Activated T-cell treated with anti-CD3 and anti-CD28 coated beads, Interleukin-2, amount 50 U/mL, for 4 hours (primary cell): ENCODE measurements at regions not wholly inside any gene's neighbourhood (a gene's known extent, or its start where the extent isn't known, plus 50 kb on each side); places are given as distances from the start of the nearest gene placed in this dataset.

Experiments
- ATAC-seq, 2 donors: fragments of 200-7000 bp; cut with Tn5 transposase; one replicate each; pipeline ENCODE4 v1.10.0; 2021
- DNase-seq: peaks from one replicate; pipeline ENCODE4 v3.0.0-alpha.2; 2020
- H3K27me3 Mint-ChIP-seq: one replicate; pipeline ENCODE4 v1.8.0; 2021; ENCODE audit warnings: low read depth, mixed read lengths
- H3K36me3 Mint-ChIP-seq: one replicate; pipeline ENCODE4 v1.8.0; 2022; ENCODE audit warnings: mixed read lengths; ENCODE audit not compliant: insufficient read depth
- H3K4me1 Mint-ChIP-seq: one replicate; pipeline ENCODE4 v1.8.0; 2021; ENCODE audit warnings: low read depth, mixed read lengths
- H3K4me3 Mint-ChIP-seq: one replicate; pipeline ENCODE4 v1.8.0; 2021; ENCODE audit warnings: mild to moderate bottlenecking, moderate library complexity, mixed read lengths
- H3K9me3 Mint-ChIP-seq: one replicate; pipeline ENCODE4 v1.8.0; 2021; ENCODE audit warnings: mixed read lengths

GRCh38 chr14:53896726-53897125 lies 59.9 kb downstream of the BMP4 start:
- DNase-seq (no peak), ATAC-seq (no peak)
- no peaks in the 10 kb centered on the region for H3K36me3 Mint-ChIP-seq
- H3K4me1 Mint-ChIP-seq, result no peaks in the 10 kb centered on the region
- H3K9me3 Mint-ChIP-seq, result peaks cover 5% of the 10 kb centered on the region
- peaks cover 5% of the 10 kb centered on the region for H3K27me3 Mint-ChIP-seq
- no peak overlapping the region for H3K4me3 Mint-ChIP-seq

GRCh38 chr14:53894456-53894855 lies 62.2 kb downstream of the BMP4 start:
- Mint-ChIP-seq H3K36me3 (no peaks in the 10 kb centered on the region), H3K4me1 (no peaks in the 10 kb centered on the region), H3K4me3 (no peak overlapping the region), H3K27me3 (peaks cover 5% of the 10 kb centered on the region), H3K9me3 (peaks cover 5% of the 10 kb centered on the region)
- ATAC-seq (no peak), DNase-seq (no peak)

- Mint-ChIP-seq H3K27me3 (peaks cover 5% of the 10 kb centered on the region), H3K4me3 (no peak overlapping the region), H3K36me3 (no peaks in the 10 kb centered on the region), H3K4me1 (no peaks in the 10 kb centered on the region), H3K9me3 (peaks cover 5% of the 10 kb centered on the region)
- DNase-seq (no peak), ATAC-seq (no peak)
Measured at GRCh38 chr14:53893374-53893773, 63.3 kb downstream of the BMP4 start.

GRCh38 chr14:53890611-53891101 lies 66.0 kb downstream of the BMP4 start:
- no peak for ATAC-seq
- no peak for DNase-seq
- no peak overlapping the region for H3K4me3 Mint-ChIP-seq
- H3K36me3 Mint-ChIP-seq, result no peaks in the 10 kb centered on the region
- H3K27me3 Mint-ChIP-seq, result peaks cover 4% of the 10 kb centered on the region
- H3K4me1 Mint-ChIP-seq, result no peaks in the 10 kb centered on the region
- H3K9me3 Mint-ChIP-seq, result peaks cover 10% of the 10 kb centered on the region

- Mint-ChIP-seq H3K27me3 (peaks cover 4% of the 10 kb centered on the region), H3K4me1 (no peaks in the 10 kb centered on the region), H3K9me3 (peaks cover 5% of the 10 kb centered on the region), H3K4me3 (no peak overlapping the region), H3K36me3 (no peaks in the 10 kb centered on the region)
- ATAC-seq (no peak), DNase-seq (no peak)
Measured at GRCh38 chr14:53888535-53889386, 67.9 kb downstream of the BMP4 start.

- no peak for ATAC-seq
- Mint-ChIP-seq H3K27me3 (peaks cover 4% of the 10 kb centered on the region), H3K9me3 (peaks cover 5% of the 10 kb centered on the region), H3K4me1 (no peaks in the 10 kb centered on the region), H3K36me3 (no peaks in the 10 kb centered on the region), H3K4me3 (no peak overlapping the region)
- no peak for DNase-seq
Measured at GRCh38 chr14:53885136-53885640, 71.4 kb downstream of the BMP4 start.

GRCh38 chr14:53884601-53885000 lies 72.0 kb downstream of the BMP4 start:
- DNase-seq, result no peak
- H3K9me3 Mint-ChIP-seq, result peaks cover 5% of the 10 kb centered on the region
- no peaks in the 10 kb centered on the region for H3K36me3 Mint-ChIP-seq
- H3K4me1 Mint-ChIP-seq, result no peaks in the 10 kb centered on the region
- H3K4me3 Mint-ChIP-seq, result no peak overlapping the region
- ATAC-seq, result no peak
- H3K27me3 Mint-ChIP-seq, result peaks cover 4% of the 10 kb centered on the region

GRCh38 chr14:53883739-53884138 lies 72.9 kb downstream of the BMP4 start:
- H3K9me3 Mint-ChIP-seq, result peaks cover 5% of the 10 kb centered on the region
- no peaks in the 10 kb centered on the region for H3K36me3 Mint-ChIP-seq
- ATAC-seq (no peak), DNase-seq (no peak)
- peaks cover 4% of the 10 kb centered on the region for H3K27me3 Mint-ChIP-seq
- H3K4me3 Mint-ChIP-seq, result no peak overlapping the region
- H3K4me1 Mint-ChIP-seq, result no peaks in the 10 kb centered on the region

- ATAC-seq (no peak), DNase-seq (no peak)
- H3K9me3 Mint-ChIP-seq, result peaks cover 6% of the 10 kb centered on the region
- H3K36me3 Mint-ChIP-seq, result no peaks in the 10 kb centered on the region
- no peaks in the 10 kb centered on the region for H3K4me1 Mint-ChIP-seq
- H3K4me3 Mint-ChIP-seq, result no peak overlapping the region
- peaks cover 4% of the 10 kb centered on the region for H3K27me3 Mint-ChIP-seq
Measured at GRCh38 chr14:53882684-53883083, 73.9 kb downstream of the BMP4 start.

GRCh38 chr14:53881921-53882320 lies 74.7 kb downstream of the BMP4 start:
- peaks cover 3% of the 10 kb centered on the region for H3K27me3 Mint-ChIP-seq
- no peaks in the 10 kb centered on the region for H3K4me1 Mint-ChIP-seq
- ATAC-seq (no peak), DNase-seq (no peak)
- H3K4me3 Mint-ChIP-seq, result no peak overlapping the region
- H3K9me3 Mint-ChIP-seq, result peaks cover 8% of the 10 kb centered on the region
- no peaks in the 10 kb centered on the region for H3K36me3 Mint-ChIP-seq

- no peak for DNase-seq
- no peaks in the 10 kb centered on the region for H3K4me1 Mint-ChIP-seq
- no peaks in the 10 kb centered on the region for H3K27me3 Mint-ChIP-seq
- H3K9me3 Mint-ChIP-seq, result peaks cover 8% of the 10 kb centered on the region
- no peaks in the 10 kb centered on the region for H3K36me3 Mint-ChIP-seq
- H3K4me3 Mint-ChIP-seq, result no peak overlapping the region
- no peak for ATAC-seq
Measured at GRCh38 chr14:53881161-53881871, 75.3 kb downstream of the BMP4 start.

- H3K36me3 Mint-ChIP-seq, result no peaks in the 10 kb centered on the region
- H3K27me3 Mint-ChIP-seq, result no peaks in the 10 kb centered on the region
- no peak for DNase-seq
- no peak for ATAC-seq
- H3K9me3 Mint-ChIP-seq, result peaks cover 8% of the 10 kb centered on the region
- H3K4me1 Mint-ChIP-seq, result no peaks in the 10 kb centered on the region
- H3K4me3 Mint-ChIP-seq, result no peak overlapping the region
Measured at GRCh38 chr14:53880761-53881160, 75.9 kb downstream of the BMP4 start.

GRCh38 chr14:53879747-53880146 lies 76.9 kb downstream of the BMP4 start:
- H3K27me3 Mint-ChIP-seq, result no peaks in the 10 kb centered on the region
- peaks cover 8% of the 10 kb centered on the region for H3K9me3 Mint-ChIP-seq
- ATAC-seq (no peak), DNase-seq (no peak)
- H3K4me1 Mint-ChIP-seq, result no peaks in the 10 kb centered on the region
- no peaks in the 10 kb centered on the region for H3K36me3 Mint-ChIP-seq
- no peak overlapping the region for H3K4me3 Mint-ChIP-seq

- Mint-ChIP-seq H3K27me3 (no peaks in the 10 kb centered on the region), H3K4me3 (no peak overlapping the region), H3K9me3 (peaks cover 8% of the 10 kb centered on the region), H3K4me1 (no peaks in the 10 kb centered on the region), H3K36me3 (no peaks in the 10 kb centered on the region)
- ATAC-seq, result no peak
- no peak for DNase-seq
Measured at GRCh38 chr14:53879022-53879686, 77.5 kb downstream of the BMP4 start.
